Adrenal gland (tissue), 9 donors: ENCODE measurements at regions not wholly inside any gene's neighbourhood (a gene's known extent, or its start where the extent isn't known, plus 50 kb on each side); places are given as distances from the start of the nearest gene placed in this dataset.

Experiments
- DNase-seq, 7 donors: peaks; one replicate each; pipeline ENCODE4 v3.0.0-alpha.2; 2019 to 2020
- H3K27ac ChIP-seq, 5 donors: fragments of 200-600 bp; sonication (generic) in 4 of 5; 1 replicate in 3 of 5; 2 replicates in 2 of 5; pipeline versions ENCODE4 v1.5.1 to v1.8.0; 2016 to 2020; ENCODE audit warnings: mild to moderate bottlenecking in 1 of 5
- H3K27me3 ChIP-seq: fragments of 200-600 bp; 2 replicates; pipeline ENCODE4 v1.8.0; 2021
- H3K36me3 ChIP-seq, 2 donors: fragments of 200-600 bp; replicated peaks in 1 of 2; 1 replicate in 1 of 2; 2 replicates in 1 of 2; pipeline versions ENCODE4 v1.5.1 to v1.8.0; 2018 to 2022
- H3K4me1 ChIP-seq, 2 donors: fragments of 200-600 bp; replicated peaks in 1 of 2; 1 replicate in 1 of 2; 2 replicates in 1 of 2; pipeline versions ENCODE4 v1.5.1 to v1.8.0; 2018 to 2021
- H3K4me3 ChIP-seq, 4 donors: fragments of 200-600 bp; sonication (generic) in 3 of 4; one replicate each; pipeline ENCODE4 v1.5.1; 2016 to 2018
- H3K9me3 ChIP-seq, 3 donors: fragments of 200-600 bp; sonication (generic) in 1 of 3; replicated peaks in 1 of 3; 1 replicate in 2 of 3; 2 replicates in 1 of 3; pipeline versions ENCODE4 v1.5.1 to v1.8.0; 2016 to 2021
- CTCF ChIP-seq, 6 experiments: fragments of 450-650 bp in 4 of 6; fragments of 200-600 bp in 2 of 6; sonication (generic) in 1 of 6; IDR thresholded peaks; 1 replicate in 5 of 6; 2 replicates in 1 of 6; pipeline versions ENCODE4 v1.5.1 to v1.8.0; 2016 to 2021; ENCODE audit warnings: antibody characterized with exemption in 6 of 6, mild to moderate bottlenecking in 2 of 6, moderate library complexity in 1 of 6
- POLR2A ChIP-seq, 2 donors: fragments of 450-650 bp; IDR thresholded peaks; one replicate each; pipeline ENCODE4 v1.6.1; 2017; ENCODE audit warnings: antibody characterized with exemption in 2 of 2, mild to moderate bottlenecking in 2 of 2, moderate library complexity in 1 of 2
- WGBS, 4 donors: extraction: QIAGEN DNeasy Blood & Tissue Kit in 2 of 4; methylation state at CpG; one replicate each; pipeline versions ENCODE4 v1.1.5 to v1.1.7; 2013 to 2017; 5-methylcytosine and 5-hydroxymethylcytosine counted together
- intact Hi-C, 2 donors: fragments of 100-400 bp; cut with DNase I; formaldehyde crosslinking; loops; one replicate each; pipeline versions ENCODE4 v1.14.1 to v1.15.0; 2022 to 2023
- donor health status: healthy with polysubstance abuse.
- donor health status: Bipolar disorder and iron deficiency.
- donor health status: DM: yes; HTN: yes; CAD: no.
- donor health status: DM: no; HTN: no; CAD: no.
- donor health status: DM: no; HTN: no; CAD: no.

- Histone ChIP-seq H3K9me3 (no peaks in the 10 kb centered on the region), H3K4me3 (no peak overlapping the region), H3K27ac (no peak overlapping the region), H3K36me3 (no peaks in the 10 kb centered on the region), H3K4me1 (no peaks in the 10 kb centered on the region), H3K27me3 (no peaks in the 10 kb centered on the region)
- TF ChIP-seq POLR2A (IDR thresholded peaks at IDR 0.05) = no peak
- TF ChIP-seq CTCF (IDR thresholded peaks at IDR 0.05) = no peak
- no peak for DNase-seq
- intact Hi-C loops = no loop called here
- 80 to 96% (median 92%) methylated on average over 1 of the region's 1 CpG for WGBS, 4 donors
Observed at GRCh38 chr4:117811731-117812130, 222.6 kb upstream of the NDST3 start.

GRCh38 chr4:117814277-117815246 lies 219.7 kb upstream of the NDST3 start:
- Histone ChIP-seq H3K36me3 (no peaks in the 10 kb centered on the region), H3K4me1 (no peaks in the 10 kb centered on the region), H3K4me3 (no peak overlapping the region), H3K9me3 (no peaks in the 10 kb centered on the region), H3K27ac (no peak overlapping the region), H3K27me3 (no peaks in the 10 kb centered on the region)
- TF ChIP-seq POLR2A (IDR thresholded peaks at IDR 0.05) (no peak), CTCF (IDR thresholded peaks at IDR 0.05) (no peak)
- no peak for DNase-seq
- intact Hi-C loops = no loop called here
- WGBS, 4 donors = 65 to 71% (median 68%) methylated on average over 5 of the region's 5 CpGs

GRCh38 chr4:117817301-117817700 lies 217.0 kb upstream of the NDST3 start:
- no peaks in the 10 kb centered on the region for H3K4me1 ChIP-seq
- intact Hi-C loops = no loop called here
- no peaks in the 10 kb centered on the region for H3K27me3 ChIP-seq
- H3K36me3 ChIP-seq = no peaks in the 10 kb centered on the region
- H3K4me3 ChIP-seq = no peak overlapping the region
- TF ChIP-seq POLR2A (IDR thresholded peaks at IDR 0.05) (no peak), CTCF (IDR thresholded peaks at IDR 0.05) (no peak)
- no peaks in the 10 kb centered on the region for H3K9me3 ChIP-seq
- no peak for DNase-seq
- H3K27ac ChIP-seq = no peak overlapping the region

GRCh38 chr4:117821834-117822233 lies 212.5 kb upstream of the NDST3 start:
- DNase-seq = no peak
- 73 to 78% (median 76%) methylated on average over 3 of the region's 3 CpGs for WGBS, 4 donors
- Histone ChIP-seq H3K36me3 (no peaks in the 10 kb centered on the region), H3K9me3 (no peaks in the 10 kb centered on the region), H3K4me3 (no peak overlapping the region), H3K27ac (no peak overlapping the region), H3K27me3 (no peaks in the 10 kb centered on the region), H3K4me1 (no peaks in the 10 kb centered on the region)
- TF ChIP-seq CTCF (IDR thresholded peaks at IDR 0.05) (no peak), POLR2A (IDR thresholded peaks at IDR 0.05) (no peak)
- intact Hi-C loops = no loop called here
